Activated CD8-positive, alpha-beta memory T cell treated with anti-CD3 and anti-CD28 coated beads, Interleukin-2, amount 50 U/mL, for 4 hours (primary cell): ENCODE measurements at regions not wholly inside any gene's neighbourhood (a gene's known extent, or its start where the extent isn't known, plus 50 kb on each side); places are given as distances from the start of the nearest gene placed in this dataset.
"Not testable (repeated sequence)": the region's sequence is repeated elsewhere in the genome, so short reads cannot be mapped to it uniquely, and the experiment has no call there.

Source experiments
- DNase-seq: peaks from one replicate; pipeline ENCODE4 v3.0.0-alpha.2; 2020

DNA sequence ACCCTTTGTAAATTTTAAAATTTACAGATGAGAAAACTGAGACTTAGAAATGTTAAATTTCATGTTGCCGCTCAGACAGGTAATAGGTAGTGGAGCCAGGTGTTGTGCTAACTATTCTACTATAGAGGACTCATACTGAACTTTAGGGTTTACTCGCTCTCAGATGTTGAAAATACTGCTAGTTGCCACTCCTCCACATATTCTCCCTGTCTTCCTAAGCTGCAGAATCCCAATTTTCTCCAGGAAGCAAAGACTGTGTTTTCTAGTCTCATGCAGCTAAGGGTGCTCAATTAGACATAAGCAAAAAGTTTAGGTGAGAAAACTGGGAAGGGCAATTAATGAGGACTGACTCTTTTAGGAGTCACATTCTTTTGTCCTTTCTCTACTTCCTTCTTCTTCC, 612.3 kb downstream of the KCNH5 start:
- no peak for DNase-seq

DNA sequence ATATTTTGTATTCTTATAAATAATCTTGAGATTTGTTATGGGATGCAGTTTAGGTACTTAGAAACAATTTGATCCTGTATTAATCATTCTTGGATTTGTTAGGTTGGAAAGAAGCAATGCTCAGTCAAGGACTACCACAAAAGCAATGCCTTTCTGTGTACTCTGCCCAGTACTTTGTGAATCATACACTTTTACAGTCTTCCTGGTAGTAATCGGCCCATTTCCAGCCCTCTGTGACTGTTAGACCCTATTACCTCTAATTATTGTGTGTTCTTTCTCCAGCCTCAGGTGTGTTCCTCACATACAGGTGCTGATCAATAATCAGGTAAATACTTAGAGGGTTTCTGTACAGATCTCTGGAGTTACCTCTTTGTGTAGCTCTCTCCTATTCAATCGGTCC, 609.0 kb downstream of the KCNH5 start:
- no peak for DNase-seq

DNA sequence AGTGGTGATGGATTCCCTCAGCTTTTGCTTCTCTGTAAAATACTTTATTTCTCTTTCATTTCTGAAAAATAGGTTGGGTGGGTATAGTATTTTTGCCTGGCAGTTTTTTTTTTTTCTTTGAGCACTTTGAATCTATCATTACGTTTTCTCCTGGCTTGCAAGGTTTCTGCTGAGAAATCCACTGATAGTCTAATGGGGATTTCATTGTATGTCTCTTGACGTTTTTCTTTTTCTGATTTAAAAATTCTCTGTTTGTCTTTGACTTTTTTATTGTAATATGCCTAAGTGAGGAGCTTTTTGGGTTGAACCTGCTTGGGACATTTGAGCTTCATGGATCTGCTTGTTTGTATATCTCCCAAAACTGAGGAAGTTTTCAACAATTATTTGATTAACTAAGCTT, 606.0 kb downstream of the KCNH5 start:
- DNase-seq: no peak

DNA sequence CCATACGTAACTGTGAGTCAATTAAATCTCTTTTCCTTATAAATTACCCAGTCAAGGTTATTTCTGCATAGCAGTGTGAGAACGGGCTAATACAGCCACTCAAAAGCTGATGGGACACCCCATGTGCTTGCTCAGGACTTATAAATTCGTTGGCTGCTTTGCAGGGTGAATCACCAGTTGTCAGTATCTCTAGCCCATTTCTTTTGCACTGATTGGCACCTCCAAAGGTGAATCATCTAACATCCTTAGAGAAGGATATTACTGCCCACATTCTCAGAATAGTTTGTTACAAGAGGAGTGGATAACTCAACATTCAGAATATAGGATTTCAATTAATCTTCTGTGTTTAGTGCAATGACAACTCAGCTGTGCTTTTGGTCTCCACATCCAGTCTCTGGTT, 601.5 kb downstream of the KCNH5 start:
- no peak for DNase-seq

- DNase-seq: no peak
Observed at GRCh38 chr14:62445570-62445969, 599.7 kb downstream of the KCNH5 start.

- no peak for DNase-seq
Observed at GRCh38 chr14:62451221-62451620, 594.0 kb downstream of the KCNH5 start.

DNA sequence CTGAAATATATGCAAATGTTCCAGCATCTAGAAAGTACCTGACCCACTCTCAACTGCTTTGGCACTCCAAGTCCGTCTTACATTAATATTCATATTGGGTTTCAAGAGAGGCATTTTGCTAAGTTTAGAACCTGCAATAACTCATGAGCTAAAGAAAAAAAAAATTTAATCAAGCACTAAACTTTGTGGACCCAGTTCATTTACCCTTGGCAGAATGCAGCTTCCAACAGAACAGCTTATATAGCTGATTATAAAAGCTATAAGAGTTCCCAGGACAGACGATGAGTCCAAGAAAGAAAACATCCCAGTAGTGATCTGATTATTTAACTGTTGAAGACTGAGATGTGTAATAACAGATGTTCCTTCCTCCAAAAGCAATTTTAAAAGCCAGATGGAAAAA, 592.0 kb downstream of the KCNH5 start:
- no peak for DNase-seq

- no peak for DNase-seq
Observed at GRCh38 chr14:62455446-62455845, 589.8 kb downstream of the KCNH5 start.

DNA sequence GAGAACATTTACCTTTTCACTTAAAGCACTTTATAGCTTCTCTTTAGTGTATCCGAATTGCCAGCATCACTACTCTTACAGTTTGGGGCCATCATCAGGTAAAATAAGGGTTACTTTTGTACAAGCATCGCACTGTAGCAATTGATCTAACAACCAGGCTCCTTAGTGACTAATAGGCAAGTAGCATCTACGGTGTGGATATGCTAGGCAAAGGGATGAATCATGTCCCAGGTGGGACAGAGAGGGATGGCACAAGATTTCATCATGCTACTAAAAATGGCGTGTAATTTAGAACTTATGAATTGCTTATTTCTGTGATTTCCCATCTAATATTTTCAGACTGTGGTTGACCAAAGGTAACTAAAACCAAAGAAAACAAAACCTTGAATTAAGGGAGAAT, 582.3 kb downstream of the KCNH5 start:
- DNase-seq: no peak

DNA sequence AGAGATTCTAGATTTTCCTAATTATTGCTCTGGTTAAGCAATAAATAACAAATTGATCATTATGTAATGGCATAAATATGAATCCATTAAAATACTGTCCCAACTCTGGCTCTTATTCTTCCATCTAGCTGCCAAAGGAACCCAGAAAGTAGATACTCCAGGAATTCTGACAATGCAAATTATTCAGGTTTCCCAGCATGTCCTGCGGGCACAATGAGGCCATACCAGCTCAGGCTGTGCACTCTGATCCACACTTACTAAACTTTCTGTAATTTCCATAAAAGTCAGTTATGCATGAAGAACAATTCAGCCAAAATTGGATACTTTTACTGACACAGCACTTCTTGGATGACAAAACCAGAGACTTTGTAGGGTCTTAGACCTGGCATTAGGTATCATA, 576.3 kb downstream of the KCNH5 start:
- no peak for DNase-seq

GRCh38 chr14:62470935-62471334, 574.3 kb downstream of the KCNH5 start:
- no peak for DNase-seq

DNA sequence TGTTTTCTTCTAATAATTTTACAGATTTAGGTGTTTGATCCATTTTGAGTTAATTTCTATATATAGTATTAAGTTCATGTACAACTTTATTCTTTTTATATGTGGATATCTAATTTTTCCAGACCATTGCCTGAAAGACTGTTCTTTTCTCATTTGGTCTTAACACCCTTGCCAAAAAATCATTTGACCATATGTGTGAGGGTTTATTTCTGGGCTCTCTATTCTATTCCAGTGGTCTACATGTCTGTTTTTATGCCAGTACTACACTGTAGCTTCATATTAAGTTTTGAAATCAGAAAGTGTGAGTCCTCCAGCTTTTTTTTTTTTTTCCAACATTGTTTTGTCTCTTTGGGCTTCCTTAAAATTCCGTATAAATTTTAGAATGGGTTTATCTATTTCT, 554.1 kb downstream of the KCNH5 start:
- DNase-seq: no peak

DNA sequence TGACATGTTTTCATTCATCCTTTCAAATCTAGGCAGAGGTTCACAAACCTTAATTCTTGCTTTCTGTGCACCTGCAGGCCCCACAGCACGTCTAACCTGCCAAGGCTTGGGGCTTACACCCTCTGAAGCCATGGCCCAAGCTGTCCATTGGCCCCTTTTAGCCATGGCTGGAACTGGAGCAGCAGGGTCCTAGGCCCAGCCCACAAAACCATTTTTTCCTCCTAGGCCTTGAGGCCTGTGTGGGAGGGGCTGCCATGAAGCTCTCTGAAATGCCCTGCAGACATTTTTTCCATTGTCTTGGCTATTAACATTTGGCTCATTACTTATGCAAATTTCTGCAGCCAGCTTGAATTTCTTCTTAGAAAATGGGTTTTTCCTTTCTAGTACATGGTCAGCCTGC, 547.5 kb downstream of the KCNH5 start:
- no peak for DNase-seq

DNA sequence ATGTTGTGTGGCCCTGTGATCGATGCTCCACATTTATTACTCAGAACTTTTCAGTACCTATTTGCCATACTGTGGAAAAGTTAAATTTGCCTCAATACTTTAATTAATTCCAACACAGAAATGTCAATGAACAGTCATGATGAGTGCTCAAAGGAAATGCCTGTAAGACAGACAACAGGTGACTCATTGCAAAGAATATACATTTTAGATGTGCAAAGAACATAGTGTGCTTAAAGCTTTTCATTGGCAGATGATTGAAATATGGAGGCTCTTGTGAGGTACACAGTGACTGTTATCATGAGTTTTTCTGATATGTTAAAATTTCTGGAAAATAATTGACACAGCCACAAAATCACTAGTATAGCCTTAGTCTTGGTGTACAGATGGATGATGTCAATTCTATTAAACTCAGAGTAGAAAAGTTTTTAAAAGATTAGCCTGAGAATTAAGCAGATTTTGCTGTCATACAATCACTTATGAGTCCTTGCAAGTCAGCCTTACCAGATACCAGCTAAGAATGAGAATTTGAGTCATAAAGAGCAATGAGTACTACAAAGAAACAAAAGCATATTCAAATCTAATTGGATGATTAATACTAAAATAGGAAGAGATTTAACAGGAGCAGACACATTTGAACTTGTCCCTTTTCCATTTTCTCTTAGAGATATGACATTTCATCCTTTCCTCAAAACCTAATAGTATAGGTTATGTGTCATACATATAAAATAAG, 544.1 kb downstream of the KCNH5 start:
- no peak for DNase-seq

- DNase-seq: no peak
Observed at GRCh38 chr14:62505045-62505444, 540.2 kb downstream of the KCNH5 start.

DNA sequence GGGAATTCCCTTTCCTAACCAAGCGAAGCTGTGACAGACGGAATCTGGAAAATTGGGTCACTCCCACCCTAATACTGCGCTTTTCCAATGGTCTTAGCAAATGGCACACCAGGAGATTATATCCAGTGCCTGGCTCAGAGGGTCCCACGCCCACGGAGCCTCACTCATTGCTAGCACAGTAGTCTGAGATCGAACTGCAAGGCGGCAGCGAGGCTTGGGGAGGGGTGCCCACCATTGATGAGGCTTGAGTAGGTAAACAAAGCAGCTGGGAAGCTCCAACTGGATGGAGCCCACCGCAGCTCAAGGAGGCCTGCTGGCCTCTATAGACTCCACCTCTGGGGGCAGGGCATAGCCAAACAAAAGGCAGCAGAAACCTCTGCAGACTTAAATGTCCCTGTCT, 523.9 kb downstream of the KCNH5 start:
- DNase-seq: not testable (repeated sequence)

DNA sequence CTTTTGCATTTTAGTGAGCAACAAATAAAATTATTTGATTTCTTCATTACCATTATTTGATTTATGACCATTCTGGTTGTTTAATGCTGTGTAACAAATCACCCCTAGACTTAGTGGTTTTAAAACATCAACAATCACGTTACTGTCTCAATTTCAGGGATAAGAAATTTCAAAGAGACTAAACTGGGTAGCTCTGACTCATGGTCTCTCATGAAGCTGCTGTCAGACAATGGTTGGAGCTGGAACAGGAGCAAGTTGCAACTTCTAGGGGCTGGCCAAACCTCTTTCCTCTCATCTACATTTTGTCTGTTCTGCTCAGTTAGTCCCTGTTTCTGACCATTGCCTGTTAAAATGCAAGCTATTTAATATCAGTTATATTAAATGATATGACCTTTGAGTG, 517.0 kb downstream of the KCNH5 start:
- no peak for DNase-seq

DNA sequence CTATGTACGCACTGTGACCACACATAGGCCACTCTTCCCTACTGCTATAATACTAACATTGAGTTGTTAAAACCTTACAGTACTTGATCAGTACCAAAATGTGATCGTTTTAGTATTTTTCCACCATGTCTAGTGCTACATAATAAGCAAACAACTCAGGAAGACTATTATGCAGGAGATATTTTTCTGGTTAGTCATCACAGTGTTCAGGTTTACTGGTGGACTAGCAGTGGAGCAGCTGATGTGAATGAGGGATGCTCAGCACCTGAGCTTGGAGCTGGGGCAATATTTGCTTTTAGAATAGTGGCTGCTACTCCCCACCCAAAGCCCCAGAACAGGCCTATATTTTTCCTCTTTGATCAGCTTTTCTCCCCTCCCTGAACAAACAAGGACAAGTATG, 513.1 kb downstream of the KCNH5 start:
- DNase-seq: no peak

DNA sequence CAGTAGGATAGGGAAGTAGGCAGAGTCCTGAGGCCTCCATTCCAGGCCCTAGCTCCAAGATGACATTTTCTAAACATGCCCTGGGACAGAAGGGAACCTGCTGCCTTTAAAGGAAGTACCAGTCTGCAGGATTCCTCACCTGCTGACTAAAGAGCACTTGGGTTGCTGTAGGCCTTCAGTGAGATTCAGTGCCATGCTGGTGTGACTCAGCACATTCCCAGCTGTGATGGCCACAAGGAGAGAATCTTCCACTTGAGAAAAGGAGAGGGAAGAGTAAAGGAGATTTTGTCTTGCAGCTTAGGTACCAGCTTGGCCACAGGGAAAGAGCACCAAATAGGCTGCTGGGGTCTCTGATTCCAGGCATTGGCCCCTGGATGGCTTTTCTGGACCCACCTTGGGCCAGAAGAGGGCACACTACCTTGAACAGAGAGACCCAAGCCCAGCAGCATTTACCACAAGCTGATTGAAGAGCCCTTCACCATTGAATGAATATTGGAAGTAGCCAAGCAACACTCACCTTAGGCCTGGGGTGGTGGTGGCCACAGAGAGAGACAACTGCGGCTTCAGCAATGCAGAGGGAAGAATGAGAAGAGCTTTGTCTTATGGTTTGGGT, 498.3 kb downstream of the KCNH5 start:
- DNase-seq: no peak

DNA sequence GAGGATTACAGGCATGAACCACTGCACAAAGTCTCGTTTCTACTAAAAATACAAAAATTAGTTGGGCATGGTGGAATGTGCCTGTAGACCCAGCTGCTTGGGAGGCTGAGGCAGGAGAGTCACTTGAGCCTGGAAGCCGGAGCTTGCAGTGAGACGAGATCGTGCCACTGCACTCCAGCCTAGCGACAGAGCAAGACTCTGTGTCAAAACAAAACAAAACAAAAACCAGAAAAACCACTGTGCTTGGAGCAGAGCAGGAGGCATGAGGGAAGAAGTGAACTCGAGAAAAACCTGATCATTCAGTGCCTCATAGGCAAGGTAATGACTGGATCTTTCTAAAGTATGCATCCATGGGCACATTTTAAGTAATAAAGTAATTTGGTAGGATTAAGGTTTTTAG, 487.8 kb downstream of the KCNH5 start:
- no peak for DNase-seq

DNA sequence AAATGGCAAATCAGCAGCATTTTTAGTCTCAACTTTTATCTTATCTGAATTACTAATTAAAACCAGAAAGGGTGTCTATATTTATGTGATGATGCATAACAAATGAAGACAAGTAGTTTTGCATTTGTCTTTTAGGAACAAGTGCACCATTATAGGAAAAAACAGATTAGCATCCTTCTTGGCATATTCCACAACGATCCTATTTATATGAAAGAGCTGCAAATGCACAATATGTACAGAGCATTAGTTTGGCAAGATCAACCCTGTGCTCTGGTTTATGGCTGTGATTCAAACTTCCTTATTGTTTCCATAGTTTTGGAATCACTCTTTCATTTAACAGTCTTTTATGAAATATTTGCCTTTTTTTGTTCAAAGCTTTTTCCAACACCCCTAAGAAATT, 486.8 kb downstream of the KCNH5 start:
- DNase-seq: no peak

DNA sequence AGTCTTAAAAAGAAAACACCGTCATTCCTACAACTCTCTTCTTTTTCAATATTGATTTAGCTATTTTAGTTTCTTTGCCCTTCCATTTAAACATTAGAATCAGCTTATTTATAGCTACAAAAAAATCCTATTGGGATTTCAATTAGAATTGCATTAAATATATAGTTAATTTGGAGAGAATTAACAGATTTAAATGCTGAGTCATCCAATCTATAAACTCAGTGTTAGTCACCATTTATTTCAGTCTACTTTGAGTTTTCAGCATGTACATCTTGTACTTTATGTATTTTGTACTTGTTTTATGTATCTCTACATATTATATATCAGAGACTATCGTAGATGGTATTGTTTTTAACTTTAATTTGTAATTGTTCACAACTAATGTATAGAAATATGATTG, 460.0 kb downstream of the KCNH5 start:
- DNase-seq: no peak

GRCh38 chr14:62592877-62593276, 452.4 kb downstream of the KCNH5 start:
- DNase-seq: no peak

DNA sequence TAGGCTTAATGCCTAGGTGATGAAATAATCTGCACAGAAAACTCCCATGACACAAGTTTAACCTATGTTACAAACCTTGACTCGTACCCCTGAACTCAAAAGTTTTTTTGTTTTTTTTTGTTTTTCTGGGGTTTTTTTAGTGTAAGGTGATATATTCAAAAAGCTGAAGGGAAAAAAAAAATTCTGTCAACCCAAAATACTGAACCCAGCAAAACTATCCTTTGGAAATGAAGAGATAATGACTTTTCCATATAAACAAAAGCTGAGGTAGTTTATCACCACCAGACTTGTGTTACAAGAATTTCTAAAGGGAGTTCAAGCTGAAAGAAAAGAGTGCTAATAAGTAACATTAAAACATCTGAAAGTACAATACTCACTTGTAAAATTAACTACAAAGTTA, 448.1 kb downstream of the KCNH5 start:
- DNase-seq: no peak
